BJ (cell line): ENCODE measurements at regions not wholly inside any gene's neighbourhood (a gene's known extent, or its start where the extent isn't known, plus 50 kb on each side); places are given as distances from the start of the nearest gene placed in this dataset.

ENCODE experiments used
- CTCF ChIA-PET: fragments of 350-600 bp; formaldehyde crosslinking; extraction: SDS; loops from one replicate; lab custom pipeline; 2021; ENCODE audit warnings: antibody characterized with exemption, inconsistent platforms; lab: Yijun Ruan, JAX
- POLR2A ChIA-PET: fragments of 300-600 bp; sonication (Branson Sonifier 250); formaldehyde crosslinking; extraction: SDS; loops from one replicate; lab custom pipeline; 2021; ENCODE audit warnings: antibody characterized with exemption; lab: Charles Lee
- DNase-seq: peaks from one replicate; pipeline ENCODE4 v3.0.0-alpha.2; 2011; ENCODE audit warnings: low read depth
- H3K27me3 ChIP-seq: 2 replicates; pipeline ENCODE4 v1.6.0; 2011; ENCODE audit warnings: low read length; ENCODE audit not compliant: control insufficient read depth, insufficient read depth
- H3K36me3 ChIP-seq: 2 replicates; pipeline ENCODE4 v1.5.1; 2011; ENCODE audit warnings: low read length; ENCODE audit not compliant: control insufficient read depth, insufficient read depth
- H3K4me3 ChIP-seq: 2 replicates; pipeline ENCODE4 v1.5.1; 2011; ENCODE audit warnings: low read depth, mild to moderate bottlenecking, control low read depth, low read length
- CTCF ChIP-seq: IDR thresholded peaks from 2 replicates; pipeline ENCODE4 v1.5.1; 2011; ENCODE audit warnings: low read depth, mild to moderate bottlenecking, control low read depth, inconsistent platforms, low read length, moderate library complexity; ENCODE audit not compliant: insufficient read depth

DNA sequence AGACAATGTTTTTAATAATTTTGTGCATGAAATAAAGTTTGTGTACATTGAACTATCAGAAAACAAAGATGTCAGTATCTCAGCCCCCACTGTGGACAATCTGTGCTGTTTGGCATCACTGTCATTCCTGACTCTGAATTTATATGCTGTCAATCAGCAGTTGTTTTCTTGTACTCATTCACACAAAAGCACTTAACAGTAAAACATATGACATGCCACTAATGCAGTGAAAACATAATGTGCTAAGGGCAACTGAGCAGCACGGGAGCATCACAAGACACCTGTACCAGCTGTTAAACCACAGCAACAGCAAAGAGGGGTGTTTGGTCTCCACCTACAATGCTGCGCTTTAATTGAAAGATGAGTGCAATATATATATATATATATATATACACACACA lies 647.8 kb upstream of the SLC35B3 start:
- TF ChIP-seq CTCF = no peak
- Histone ChIP-seq H3K4me3 (no peak overlapping the region), H3K27me3 (no peaks in the 10 kb centered on the region), H3K36me3 (no peaks in the 10 kb centered on the region)
- CTCF ChIA-PET = no interaction called here
- POLR2A ChIA-PET = no interaction called here
- no peak for DNase-seq

DNA sequence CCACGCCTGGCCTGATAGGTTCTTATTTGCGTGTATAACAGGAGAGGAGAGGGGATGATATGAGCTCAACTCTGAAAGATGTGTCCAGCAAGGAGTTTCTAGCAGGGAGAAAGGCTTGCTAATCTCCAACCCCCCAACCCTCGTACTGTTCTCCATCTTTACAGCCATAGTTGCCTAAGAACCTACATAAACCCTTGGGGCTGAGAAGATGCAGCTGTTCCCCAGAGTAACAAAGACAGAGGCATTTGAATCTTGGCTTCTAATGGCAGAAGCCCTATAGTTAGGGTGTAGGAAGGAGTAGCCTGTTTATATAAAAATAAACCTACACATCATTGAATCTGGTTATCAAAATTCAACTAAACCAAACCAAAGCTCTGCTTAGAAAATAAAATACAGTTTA lies 631.4 kb upstream of the SLC35B3 start:
- Histone ChIP-seq H3K36me3 (no peaks in the 10 kb centered on the region), H3K4me3 (no peak overlapping the region), H3K27me3 (no peaks in the 10 kb centered on the region)
- POLR2A ChIA-PET = no interaction called here
- CTCF ChIA-PET = no interaction called here
- no peak for TF ChIP-seq CTCF
- DNase-seq = no peak

DNA sequence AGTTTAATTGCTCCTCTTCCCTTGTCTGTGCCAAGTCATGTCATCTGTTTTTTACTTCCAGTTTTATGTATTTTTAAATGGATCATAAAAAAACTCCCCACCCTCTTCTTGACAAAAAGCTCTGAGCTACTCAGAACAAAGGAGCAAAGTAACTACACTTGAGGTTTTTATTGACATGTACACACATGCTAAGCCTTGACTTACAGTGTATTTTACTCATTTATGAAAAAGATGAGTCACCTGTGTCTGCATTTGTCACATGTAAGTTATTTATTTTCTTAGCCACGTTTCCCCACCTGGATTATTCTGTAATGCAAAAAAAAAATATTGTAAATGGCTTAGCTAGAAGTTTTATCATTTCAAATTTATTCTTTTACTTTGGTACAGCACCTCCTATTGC lies 628.8 kb upstream of the SLC35B3 start:
- H3K36me3 ChIP-seq = no peaks in the 10 kb centered on the region
- no peak for DNase-seq
- no peak overlapping the region for H3K4me3 ChIP-seq
- ChIA-PET POLR2A (no interaction called here), CTCF (interaction anchor here (1.0 kb wide), 1 partner anchor 101 kb away, joined by 3 read pairs; no protein-coding TSS in a partner anchor)
- H3K27me3 ChIP-seq = no peaks in the 10 kb centered on the region
- no peak for TF ChIP-seq CTCF

- DNase-seq = no peak
- Histone ChIP-seq H3K27me3 (no peaks in the 10 kb centered on the region), H3K4me3 (no peak overlapping the region), H3K36me3 (no peaks in the 10 kb centered on the region)
- ChIA-PET POLR2A (no interaction called here), CTCF (no interaction called here)
- no peak for TF ChIP-seq CTCF
Measured at GRCh38 chr6:9062596-9062995, 627.3 kb upstream of the SLC35B3 start.

- TF ChIP-seq CTCF = no peak
- Histone ChIP-seq H3K36me3 (no peaks in the 10 kb centered on the region), H3K27me3 (no peaks in the 10 kb centered on the region), H3K4me3 (no peak overlapping the region)
- POLR2A ChIA-PET = no interaction called here
- DNase-seq = no peak
- CTCF ChIA-PET = no interaction called here
Measured at GRCh38 chr6:9057937-9058336, 622.6 kb upstream of the SLC35B3 start.
